Panc1 (cell line): ENCODE measurements at regions not wholly inside any gene's neighbourhood (a gene's known extent, or its start where the extent isn't known, plus 50 kb on each side); places are given as distances from the start of the nearest gene placed in this dataset.

Experiments
- POLR2AphosphoS5 ChIP-seq: IDR thresholded peaks from 2 replicates; pipeline ENCODE4 v1.6.1; 2012; ENCODE audit warnings: mild to moderate bottlenecking, low read depth, low read length, moderate library complexity
- SIN3A ChIP-seq: IDR thresholded peaks from 2 replicates; pipeline ENCODE4 v1.6.1; 2012; ENCODE audit warnings: low read depth, mild to moderate bottlenecking, low read length, moderate library complexity, borderline replicate concordance; ENCODE audit not compliant: insufficient read depth

GRCh38 chr7:120131096-120131839, 141.7 kb upstream of the KCND2 start:
- no peak for TF ChIP-seq POLR2AphosphoS5
- TF ChIP-seq SIN3A: no peak
